ENCODE measurements at regions not wholly inside any gene's neighbourhood (a gene's known extent, or its start where the extent isn't known, plus 50 kb on each side); places are given as distances from the start of the nearest gene placed in this dataset.

DNA sequence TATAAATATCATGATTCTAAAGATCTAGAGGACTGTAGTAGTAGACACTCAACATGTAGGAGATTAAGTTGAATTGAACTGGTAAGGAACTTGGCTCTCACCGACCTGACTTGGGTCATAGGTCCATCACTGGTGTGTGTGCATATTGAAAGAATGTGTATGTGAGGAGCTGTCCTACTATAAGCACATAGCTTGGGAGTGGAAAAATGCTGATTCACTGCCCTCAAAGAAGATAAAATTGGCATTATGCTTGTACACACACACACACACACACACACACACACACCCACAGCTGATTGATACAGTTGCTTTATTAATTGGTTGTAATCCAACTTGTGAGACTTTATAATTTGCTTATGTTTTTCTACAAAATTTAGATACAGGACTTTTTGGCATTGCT is 411.0 kb upstream of the NR2F2 start:
- Histone ChIP-seq H3K4me1 (ENCODE audit: insufficient read depth, low read length, severe bottlenecking) (no peaks in the 10 kb centered on the region), H3K9ac (ENCODE audit: low read length) (no peak overlapping the region), H3K9me2 (ENCODE audit: low read depth, low read length) (no peaks in the 10 kb centered on the region), H3K36me3 (ENCODE audit: insufficient read depth, low read length) (no peaks in the 10 kb centered on the region), H3K79me2 (ENCODE audit: insufficient read depth, low read length) (no peaks in the 10 kb centered on the region), H4K20me1 (ENCODE audit: insufficient read depth, low read length) (no peaks in the 10 kb centered on the region), H3K9me3 (ENCODE audit: low read length) (no peaks in the 10 kb centered on the region), H3F3A (ENCODE audit: insufficient read depth, low read length) (no peaks in the 10 kb centered on the region), H3K27ac (ENCODE audit: low read depth, low read length, poor library complexity, severe bottlenecking) (no peak overlapping the region), H2AFZ (ENCODE audit: low read length) (no peak overlapping the region), H3K27me3 (ENCODE audit: insufficient read depth, low read length) (no peaks in the 10 kb centered on the region), H3K4me2 (ENCODE audit: low read length) (no peak overlapping the region), H3K4me3 (ENCODE audit: low read depth, low read length, poor library complexity, severe bottlenecking) (no peak overlapping the region)
- TF ChIP-seq EZH2 (IDR thresholded peaks at IDR 0.05; ENCODE audit: borderline replicate concordance, low read length) = no peak
- TF ChIP-seq, protein P1, sequence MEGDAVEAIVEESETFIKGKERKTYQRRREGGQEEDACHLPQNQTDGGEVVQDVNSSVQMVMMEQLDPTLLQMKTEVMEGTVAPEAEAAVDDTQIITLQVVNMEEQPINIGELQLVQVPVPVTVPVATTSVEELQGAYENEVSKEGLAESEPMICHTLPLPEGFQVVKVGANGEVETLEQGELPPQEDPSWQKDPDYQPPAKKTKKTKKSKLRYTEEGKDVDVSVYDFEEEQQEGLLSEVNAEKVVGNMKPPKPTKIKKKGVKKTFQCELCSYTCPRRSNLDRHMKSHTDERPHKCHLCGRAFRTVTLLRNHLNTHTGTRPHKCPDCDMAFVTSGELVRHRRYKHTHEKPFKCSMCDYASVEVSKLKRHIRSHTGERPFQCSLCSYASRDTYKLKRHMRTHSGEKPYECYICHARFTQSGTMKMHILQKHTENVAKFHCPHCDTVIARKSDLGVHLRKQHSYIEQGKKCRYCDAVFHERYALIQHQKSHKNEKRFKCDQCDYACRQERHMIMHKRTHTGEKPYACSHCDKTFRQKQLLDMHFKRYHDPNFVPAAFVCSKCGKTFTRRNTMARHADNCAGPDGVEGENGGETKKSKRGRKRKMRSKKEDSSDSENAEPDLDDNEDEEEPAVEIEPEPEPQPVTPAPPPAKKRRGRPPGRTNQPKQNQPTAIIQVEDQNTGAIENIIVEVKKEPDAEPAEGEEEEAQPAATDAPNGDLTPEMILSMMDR (IDR thresholded peaks at IDR 0.05; ENCODE audit: low read length) = no peak

DNA sequence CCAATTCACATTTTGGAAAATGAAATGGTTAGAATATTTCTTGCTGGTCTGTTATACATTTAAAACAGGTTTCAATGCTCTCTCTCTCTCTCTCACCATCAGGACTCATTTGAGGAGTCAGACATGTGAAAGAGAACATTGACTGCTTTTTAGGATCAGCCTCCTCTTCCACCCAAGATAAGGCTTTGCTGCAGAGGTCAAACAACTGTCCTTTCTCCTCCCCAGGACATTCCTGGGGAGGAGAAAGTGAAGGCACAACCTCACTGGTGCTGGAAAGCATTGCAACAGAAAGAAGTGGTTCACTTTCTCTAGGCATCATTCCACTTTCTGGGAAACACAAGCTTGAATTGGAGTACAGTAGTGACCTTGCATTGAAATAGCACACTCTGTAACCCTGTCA is 409.1 kb upstream of the NR2F2 start:
- H4K20me1 ChIP-seq (ENCODE audit: insufficient read depth, low read length) = no peaks in the 10 kb centered on the region

DNA sequence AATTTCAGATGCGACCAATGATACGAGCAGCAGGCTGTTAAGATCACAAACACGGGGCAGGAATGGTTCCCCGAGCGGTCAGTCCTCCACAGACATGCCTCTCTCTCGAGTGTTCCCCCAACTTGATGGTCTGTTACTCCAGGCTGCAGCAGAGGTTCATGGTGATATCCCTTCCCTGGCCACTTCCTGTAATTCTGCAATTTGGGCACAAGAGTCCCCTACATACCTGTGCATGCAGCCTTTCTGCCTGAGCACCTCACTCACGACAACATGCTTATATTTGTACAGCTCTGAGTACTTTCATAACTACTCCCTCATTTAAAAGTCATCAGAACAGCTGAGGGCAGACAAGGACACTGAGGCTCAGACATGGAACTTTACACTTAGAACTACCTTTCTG is 408.1 kb upstream of the NR2F2 start:
- H3K9ac ChIP-seq (ENCODE audit: low read length) = no peak overlapping the region
- no peak overlapping the region for H2AFZ ChIP-seq (ENCODE audit: low read length)
- no peak overlapping the region for H3K4me2 ChIP-seq (ENCODE audit: low read length)
- no peaks in the 10 kb centered on the region for H4K20me1 ChIP-seq (ENCODE audit: insufficient read depth, low read length)
- H3F3A ChIP-seq (ENCODE audit: insufficient read depth, low read length) = no peaks in the 10 kb centered on the region
- no peaks in the 10 kb centered on the region for H3K9me3 ChIP-seq (ENCODE audit: low read length)
- no peak for TF ChIP-seq EZH2 (IDR thresholded peaks at IDR 0.05; ENCODE audit: borderline replicate concordance, low read length)
- TF ChIP-seq, protein P1 (IDR thresholded peaks at IDR 0.05; ENCODE audit: low read length) = no peak
- H3K4me3 ChIP-seq (ENCODE audit: low read depth, low read length, poor library complexity, severe bottlenecking) = no peak overlapping the region
- no peaks in the 10 kb centered on the region for H3K36me3 ChIP-seq (ENCODE audit: insufficient read depth, low read length)
- no peaks in the 10 kb centered on the region for H3K79me2 ChIP-seq (ENCODE audit: insufficient read depth, low read length)
- H3K4me1 ChIP-seq (ENCODE audit: insufficient read depth, low read length, severe bottlenecking) = no peaks in the 10 kb centered on the region
- H3K27me3 ChIP-seq (ENCODE audit: insufficient read depth, low read length) = no peaks in the 10 kb centered on the region
- H3K27ac ChIP-seq (ENCODE audit: low read depth, low read length, poor library complexity, severe bottlenecking) = no peak overlapping the region
- H3K9me2 ChIP-seq (ENCODE audit: low read depth, low read length) = no peaks in the 10 kb centered on the region

More for the DNA sequence above, 409.1 kb upstream of the NR2F2 start:
- Histone ChIP-seq H3F3A (ENCODE audit: insufficient read depth, low read length) (no peaks in the 10 kb centered on the region), H3K4me2 (ENCODE audit: low read length) (no peak overlapping the region), H3K4me3 (ENCODE audit: low read depth, low read length, poor library complexity, severe bottlenecking) (no peak overlapping the region), H3K4me1 (ENCODE audit: insufficient read depth, low read length, severe bottlenecking) (no peaks in the 10 kb centered on the region), H3K9me3 (ENCODE audit: low read length) (no peaks in the 10 kb centered on the region), H3K9ac (ENCODE audit: low read length) (no peak overlapping the region), H3K9me2 (ENCODE audit: low read depth, low read length) (no peaks in the 10 kb centered on the region), H3K27me3 (ENCODE audit: insufficient read depth, low read length) (no peaks in the 10 kb centered on the region), H2AFZ (ENCODE audit: low read length) (no peak overlapping the region), H3K36me3 (ENCODE audit: insufficient read depth, low read length) (no peaks in the 10 kb centered on the region), H3K79me2 (ENCODE audit: insufficient read depth, low read length) (no peaks in the 10 kb centered on the region), H3K27ac (ENCODE audit: low read depth, low read length, poor library complexity, severe bottlenecking) (no peak overlapping the region)
- TF ChIP-seq, protein P1 (IDR thresholded peaks at IDR 0.05; ENCODE audit: low read length) = no peak
- TF ChIP-seq EZH2 (IDR thresholded peaks at IDR 0.05; ENCODE audit: borderline replicate concordance, low read length) = no peak
